UCSD-AML1 (cell line): ENCODE measurements at regions not wholly inside any gene's neighbourhood (a gene's known extent, or its start where the extent isn't known, plus 50 kb on each side); places are given as distances from the start of the nearest gene placed in this dataset.
"Not testable (repeated sequence)": the region's sequence is repeated elsewhere in the genome, so short reads cannot be mapped to it uniquely, and the experiment has no call there.

Experiments
- DNase-seq: peaks from one replicate; lab custom pipeline; 2025; ENCODE audit not compliant: unreplicated experiment; lab: John Stamatoyannopoulos, UW

- no peak for DNase-seq
These were observed 514.7 kb upstream of the KCND2 start for GRCh38 chr7:119758254-119758653.

GRCh38 chr7:119761776-119762175 lies 511.2 kb upstream of the KCND2 start:
- no peak for DNase-seq

- DNase-seq: no peak
These were observed 490.7 kb upstream of the KCND2 start for GRCh38 chr7:119782286-119782685.

- no peak for DNase-seq
These were observed 489.2 kb upstream of the KCND2 start for GRCh38 chr7:119783799-119784198.

GRCh38 chr7:119802147-119802546 lies 470.8 kb upstream of the KCND2 start:
- DNase-seq: no peak

- DNase-seq: no peak
These were observed 447.8 kb upstream of the KCND2 start for GRCh38 chr7:119825091-119825655.

GRCh38 chr7:119826547-119826946 lies 446.4 kb upstream of the KCND2 start:
- no peak for DNase-seq

GRCh38 chr7:119838444-119838843 lies 434.5 kb upstream of the KCND2 start:
- no peak for DNase-seq

- no peak for DNase-seq
These were observed 430.6 kb upstream of the KCND2 start for GRCh38 chr7:119842337-119842736.

GRCh38 chr7:119842786-119843185 lies 430.2 kb upstream of the KCND2 start:
- DNase-seq: no peak

- no peak for DNase-seq
These were observed 411.6 kb upstream of the KCND2 start for GRCh38 chr7:119861385-119861784.

GRCh38 chr7:119868387-119868786 lies 404.6 kb upstream of the KCND2 start:
- no peak for DNase-seq

- no peak for DNase-seq
These were observed 393.1 kb upstream of the KCND2 start for GRCh38 chr7:119879835-119880234.

GRCh38 chr7:119886007-119886406 lies 387.0 kb upstream of the KCND2 start:
- DNase-seq: no peak

GRCh38 chr7:119886525-119886924 lies 386.4 kb upstream of the KCND2 start:
- not testable (repeated sequence) for DNase-seq

GRCh38 chr7:119888251-119888650 lies 384.7 kb upstream of the KCND2 start:
- no peak for DNase-seq

- DNase-seq: no peak
These were observed 382.3 kb upstream of the KCND2 start for GRCh38 chr7:119890631-119891030.

GRCh38 chr7:119895320-119895719 lies 377.7 kb upstream of the KCND2 start:
- DNase-seq: no peak

- no peak for DNase-seq
These were observed 376.6 kb upstream of the KCND2 start for GRCh38 chr7:119896386-119896785.

- no peak for DNase-seq
These were observed 371.8 kb upstream of the KCND2 start for GRCh38 chr7:119900996-119901672.

GRCh38 chr7:119903085-119903484 lies 369.9 kb upstream of the KCND2 start:
- no peak for DNase-seq

- DNase-seq: no peak
These were observed 367.5 kb upstream of the KCND2 start for GRCh38 chr7:119905495-119905894.

GRCh38 chr7:119908948-119909347 lies 364.0 kb upstream of the KCND2 start:
- no peak for DNase-seq
